Left colon (tissue), 2 donors: ENCODE measurements at regions not wholly inside any gene's neighbourhood (a gene's known extent, or its start where the extent isn't known, plus 50 kb on each side); places are given as distances from the start of the nearest gene placed in this dataset.
"Not testable (repeated sequence)": the region's sequence is repeated elsewhere in the genome, so short reads cannot be mapped to it uniquely, and the experiment has no call there.

Experiments used
- ATAC-seq: fragments of 200-7000 bp; cut with Tn5 transposase; one replicate; pipeline ENCODE4 v1.9.1; 2020; ENCODE audit warnings: mild to moderate bottlenecking, moderate library complexity
- DNase-seq, 2 donors: peaks; one replicate each; pipeline ENCODE4 v3.0.0-alpha.2; 2020
- intact Hi-C, 2 donors: fragments of 100-400 bp; cut with DNase I in 1 of 2; cut with micrococcal nuclease in 1 of 2; formaldehyde crosslinking; loops; one replicate each; pipeline versions ENCODE4 v1.11.2 to v1.14.0; 2022; cut with DNase I, micrococcal nuclease
- donor health status: DM: no; HTN: no; CAD: no.
- donor health status: DM: yes; HTN: yes; CAD: no.

DNA sequence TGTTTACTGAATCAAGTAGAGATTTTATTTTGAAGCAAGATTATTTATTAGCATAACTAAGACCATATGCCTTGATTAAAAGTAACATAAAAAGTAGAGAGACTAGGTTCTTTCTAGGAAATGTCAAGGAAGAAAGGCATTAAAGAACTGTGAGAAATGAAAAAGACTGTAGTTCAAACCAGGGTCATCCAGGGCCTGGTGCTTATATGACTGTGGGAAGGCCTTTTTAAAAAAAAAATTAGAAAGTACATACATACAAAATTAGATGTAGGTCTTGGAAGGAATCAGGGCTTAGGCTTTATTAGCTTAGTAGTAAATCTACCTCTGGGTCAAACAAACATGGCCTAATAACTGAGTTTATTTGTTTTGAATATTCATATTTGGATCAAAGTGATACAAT is 173.9 kb upstream of the TBL1XR1 start:
- no peak for DNase-seq
- intact Hi-C loops: loop anchor here in 1 of 2 donors (10.0 kb wide), 2 partner anchors 54 to 1014 kb away; no protein-coding TSS in a partner anchor
- no peak for ATAC-seq

DNA sequence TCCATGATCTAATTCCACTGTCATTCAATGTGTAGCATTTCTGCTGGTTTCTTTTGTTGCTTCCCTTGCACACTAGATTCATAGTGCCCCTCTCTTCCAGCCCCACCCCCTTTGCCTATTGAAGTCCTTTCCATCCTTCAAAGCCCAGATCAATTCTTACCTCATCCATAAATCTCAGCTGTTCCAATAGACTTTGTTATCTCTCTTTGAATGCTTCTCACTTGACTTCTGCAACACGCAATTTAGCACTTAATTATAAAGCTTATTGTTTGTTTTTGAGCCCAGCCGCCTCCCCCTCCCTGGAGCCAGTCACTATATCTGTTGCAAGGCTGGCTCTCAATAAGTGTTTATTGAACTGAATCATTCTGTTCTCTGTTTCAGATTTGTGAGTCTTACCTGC is 174.6 kb upstream of the TBL1XR1 start:
- ATAC-seq: no peak

DNA sequence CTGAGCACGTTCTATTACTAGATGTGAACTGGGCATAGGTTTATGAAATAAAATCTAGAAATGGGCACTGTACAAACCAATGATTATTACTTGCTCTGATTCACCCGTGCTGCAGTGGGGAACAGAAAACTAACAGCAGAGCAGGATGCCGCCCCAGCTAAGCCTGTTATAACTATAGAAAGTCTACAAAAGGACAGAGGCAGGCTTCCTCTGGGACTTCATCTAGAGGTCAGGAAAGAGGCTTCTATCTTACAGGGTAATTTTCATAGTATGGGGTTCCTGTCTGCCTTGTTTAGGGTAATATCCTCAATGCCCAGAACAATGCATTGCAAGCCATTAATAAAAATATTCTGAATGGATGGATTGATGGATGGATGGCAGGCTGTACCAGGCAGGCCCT is 177.0 kb upstream of the TBL1XR1 start:
- ATAC-seq (no peak), DNase-seq (no peak)
- intact Hi-C loops: loop anchor here in 1 of 2 donors (10.0 kb wide), 2 partner anchors 50 to 1010 kb away; no protein-coding TSS in a partner anchor

More for the DNA sequence above, 174.6 kb upstream of the TBL1XR1 start:
- no peak for DNase-seq
- intact Hi-C loops: loop anchor here in 1 of 2 donors (10.0 kb wide), 2 partner anchors 53 to 1013 kb away; no protein-coding TSS in a partner anchor

DNA sequence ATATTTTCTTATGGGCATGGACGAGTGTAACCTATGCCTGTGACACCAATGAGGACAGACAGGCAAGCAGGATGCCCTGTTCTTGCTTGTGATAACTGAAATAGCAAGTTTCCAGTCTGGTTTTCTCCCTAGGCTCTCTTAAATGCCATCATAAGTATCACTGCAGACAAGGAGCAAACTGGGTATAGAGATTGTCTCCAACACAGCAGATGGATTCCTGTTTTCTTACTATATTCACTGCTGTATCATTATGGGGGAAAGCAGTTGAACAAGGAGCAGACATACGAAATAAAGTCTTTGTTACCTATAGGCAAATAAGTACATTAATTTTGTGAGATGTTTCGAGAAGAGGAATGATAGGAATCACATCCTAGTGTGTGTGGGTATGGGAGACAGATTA is 178.0 kb upstream of the TBL1XR1 start:
- DNase-seq: no peak
- ATAC-seq: no peak
- intact Hi-C loops: loop anchor here in 1 of 2 donors (10.0 kb wide), 2 partner anchors 49 to 1009 kb away; no protein-coding TSS in a partner anchor

DNA sequence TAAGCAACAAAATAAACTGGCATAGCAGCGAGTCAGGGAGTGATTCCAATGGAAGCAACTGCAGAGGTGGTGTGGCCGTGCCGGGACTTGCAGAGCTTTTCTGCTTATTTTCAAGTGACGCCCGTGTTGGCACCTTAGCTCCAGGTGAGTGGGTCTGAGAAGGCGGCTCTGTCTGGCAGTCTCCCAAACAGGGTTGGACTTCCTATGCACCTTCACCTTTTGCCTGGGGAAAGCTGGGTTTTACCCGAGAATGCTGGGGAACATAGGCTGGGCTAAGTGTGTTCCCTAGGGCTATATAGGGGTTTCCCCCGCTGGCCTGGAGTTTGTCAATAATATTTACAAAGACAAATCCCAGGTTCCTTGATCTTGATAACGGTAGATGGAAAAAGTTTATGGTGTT is 179.9 kb upstream of the TBL1XR1 start:
- ATAC-seq (peak; percentile 75), DNase-seq (peak in 1 of 2 donors; percentile 52)
- intact Hi-C loops: loop anchor here in 1 of 2 donors (10.0 kb wide), 2 partner anchors 48 to 1008 kb away; no protein-coding TSS in a partner anchor

DNA sequence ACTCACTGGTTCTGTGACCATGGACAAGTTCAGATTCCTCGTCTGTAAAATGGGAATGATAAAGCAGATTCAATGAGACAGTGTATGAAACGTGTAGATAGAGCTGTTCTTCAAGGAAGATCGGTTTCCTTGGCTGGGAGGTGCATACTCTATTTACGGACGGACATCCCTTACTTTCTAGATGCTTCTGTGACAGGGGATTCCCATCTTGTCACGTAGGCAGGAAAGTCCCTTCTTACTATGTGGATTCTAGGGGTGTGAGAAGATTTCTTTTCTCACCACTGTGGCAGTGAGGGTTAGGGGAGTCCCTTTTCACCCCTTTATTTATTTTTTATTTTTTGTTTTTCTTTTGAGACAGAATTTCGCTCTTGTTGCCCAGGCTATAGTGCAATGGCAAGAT is 180.9 kb upstream of the TBL1XR1 start:
- DNase-seq: no peak
- intact Hi-C loops: loop anchor here in 1 of 2 donors (10.0 kb wide), 2 partner anchors 47 to 1007 kb away; no protein-coding TSS in a partner anchor

DNA sequence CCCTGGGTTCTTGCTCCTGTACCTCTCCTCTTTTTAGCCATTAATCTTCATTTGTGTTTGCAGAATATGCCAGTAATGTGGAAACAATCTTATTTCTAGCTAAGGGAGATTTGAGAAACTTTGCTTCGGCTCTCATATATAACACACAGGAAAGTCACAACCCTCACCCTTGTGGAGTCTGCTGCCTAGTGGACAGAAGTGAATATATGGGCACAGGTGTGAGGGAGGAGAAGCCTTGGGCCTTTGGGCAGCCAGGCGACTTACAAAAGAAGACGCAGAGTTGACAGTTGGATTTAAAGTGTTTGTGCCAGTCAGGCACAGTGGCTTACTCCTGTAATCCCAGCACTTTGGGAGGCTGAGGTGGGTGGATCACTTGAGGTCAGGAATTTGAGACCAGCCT is 181.8 kb upstream of the TBL1XR1 start:
- ATAC-seq: peak; percentile 39
- intact Hi-C loops: loop anchor here in 1 of 2 donors (10.0 kb wide), 2 partner anchors 46 to 1006 kb away; no protein-coding TSS in a partner anchor
- DNase-seq: no peak

More for the DNA sequence above, 180.9 kb upstream of the TBL1XR1 start:
- no peak for ATAC-seq

DNA sequence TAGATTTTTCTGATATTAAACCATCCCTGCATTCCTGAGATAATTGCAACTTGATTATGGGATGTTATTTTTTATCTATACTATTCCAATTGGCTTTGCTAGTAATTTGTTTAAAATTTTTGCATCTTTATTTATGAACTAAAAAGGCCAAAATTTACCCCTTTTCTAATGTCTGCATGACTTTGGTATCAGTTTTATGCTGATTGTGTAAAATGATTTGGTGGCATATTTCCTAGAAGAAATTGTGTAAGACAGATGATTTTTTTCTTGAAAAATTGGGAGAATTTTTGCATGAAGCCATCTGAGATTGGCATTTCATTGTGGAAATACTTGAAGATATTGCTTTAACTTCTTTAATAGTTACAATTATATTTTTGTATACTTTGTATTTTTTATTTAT is 183.8 kb upstream of the TBL1XR1 start:
- DNase-seq: no peak
- intact Hi-C loops: no loop called here
- ATAC-seq: no peak

DNA sequence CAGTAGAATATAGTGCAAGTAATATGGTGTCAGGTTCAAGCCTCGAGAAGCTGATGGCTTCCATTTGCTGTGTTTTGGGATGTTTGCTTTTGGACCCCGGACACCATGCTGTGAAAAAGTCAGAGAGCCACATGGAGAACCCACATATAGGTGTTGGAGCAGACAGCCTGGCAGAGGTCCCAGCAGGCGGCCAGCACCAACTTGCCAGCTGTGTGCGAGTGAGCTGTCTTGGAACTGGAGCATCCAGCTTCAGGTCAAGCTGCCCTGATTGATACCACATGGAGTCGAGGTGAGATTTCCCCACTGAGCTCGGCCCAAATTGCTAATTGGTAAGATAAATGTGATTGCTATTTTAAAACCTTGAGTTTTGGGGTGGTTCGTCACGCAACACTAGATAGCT is 185.7 kb upstream of the TBL1XR1 start:
- no peak for ATAC-seq
- intact Hi-C loops: no loop called here
- no peak for DNase-seq

DNA sequence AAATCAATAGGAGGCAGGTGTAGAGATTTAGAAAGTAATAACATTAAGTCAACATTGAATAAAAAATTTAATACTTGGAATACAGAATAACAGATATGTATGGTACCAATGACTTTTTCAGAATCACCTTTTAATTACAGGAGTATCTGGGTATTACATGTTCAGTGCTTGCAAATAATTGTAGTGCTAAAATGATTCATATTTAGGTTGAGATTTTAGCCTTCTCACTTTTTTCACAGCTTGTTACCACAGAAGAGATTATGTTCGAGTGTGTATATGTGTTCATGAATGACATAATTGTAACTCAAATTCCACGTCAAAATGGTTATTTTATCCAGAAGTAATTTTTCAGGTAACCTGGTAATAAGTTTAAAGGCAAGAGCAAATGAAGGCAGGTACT is 187.9 kb upstream of the TBL1XR1 start:
- DNase-seq (no peak), ATAC-seq (no peak)
- intact Hi-C loops: no loop called here

DNA sequence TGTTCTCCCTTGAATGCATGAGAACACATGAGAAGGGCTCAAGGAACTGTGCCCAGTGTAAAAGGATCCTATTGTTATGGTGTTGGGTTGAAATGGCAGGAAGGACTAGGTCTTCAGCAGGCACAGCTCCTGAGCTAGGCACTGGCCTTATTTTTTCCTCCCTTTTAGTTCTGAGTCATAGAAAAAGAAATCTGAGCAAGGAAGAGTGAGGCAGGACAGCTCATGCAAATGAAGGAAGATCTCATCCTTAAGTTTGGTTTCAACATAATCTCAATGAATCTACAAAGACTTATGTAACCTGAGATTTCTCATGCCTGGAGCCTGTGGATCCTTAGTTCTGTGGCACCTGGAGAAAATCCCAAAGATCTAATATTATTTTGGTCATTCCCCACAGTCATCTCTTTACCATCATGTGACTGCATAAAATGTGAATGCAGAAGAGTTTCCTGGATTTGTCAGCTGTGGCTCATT is 188.6 kb upstream of the TBL1XR1 start:
- intact Hi-C loops: no loop called here
- no peak for ATAC-seq
- DNase-seq: no peak

DNA sequence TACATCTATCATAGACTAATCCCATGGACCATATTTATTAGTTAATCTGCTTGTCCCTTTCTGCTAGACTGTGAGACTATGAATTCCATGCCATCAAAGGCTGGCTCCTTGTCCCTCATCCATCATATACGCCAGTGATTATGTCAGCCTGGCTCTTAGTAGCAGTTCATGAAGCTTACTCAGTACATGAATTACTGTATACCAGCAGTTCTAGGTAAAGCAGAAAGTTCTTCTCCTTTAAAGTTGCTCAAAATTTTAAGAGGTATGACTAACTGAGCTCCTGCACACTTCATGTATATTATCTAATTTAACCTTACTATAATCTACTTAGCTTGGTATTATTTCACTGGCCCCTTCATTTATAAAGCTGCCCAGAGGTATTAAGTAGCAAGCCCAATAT is 190.9 kb upstream of the TBL1XR1 start:
- ATAC-seq: no peak
- intact Hi-C loops: no loop called here
- no peak for DNase-seq

DNA sequence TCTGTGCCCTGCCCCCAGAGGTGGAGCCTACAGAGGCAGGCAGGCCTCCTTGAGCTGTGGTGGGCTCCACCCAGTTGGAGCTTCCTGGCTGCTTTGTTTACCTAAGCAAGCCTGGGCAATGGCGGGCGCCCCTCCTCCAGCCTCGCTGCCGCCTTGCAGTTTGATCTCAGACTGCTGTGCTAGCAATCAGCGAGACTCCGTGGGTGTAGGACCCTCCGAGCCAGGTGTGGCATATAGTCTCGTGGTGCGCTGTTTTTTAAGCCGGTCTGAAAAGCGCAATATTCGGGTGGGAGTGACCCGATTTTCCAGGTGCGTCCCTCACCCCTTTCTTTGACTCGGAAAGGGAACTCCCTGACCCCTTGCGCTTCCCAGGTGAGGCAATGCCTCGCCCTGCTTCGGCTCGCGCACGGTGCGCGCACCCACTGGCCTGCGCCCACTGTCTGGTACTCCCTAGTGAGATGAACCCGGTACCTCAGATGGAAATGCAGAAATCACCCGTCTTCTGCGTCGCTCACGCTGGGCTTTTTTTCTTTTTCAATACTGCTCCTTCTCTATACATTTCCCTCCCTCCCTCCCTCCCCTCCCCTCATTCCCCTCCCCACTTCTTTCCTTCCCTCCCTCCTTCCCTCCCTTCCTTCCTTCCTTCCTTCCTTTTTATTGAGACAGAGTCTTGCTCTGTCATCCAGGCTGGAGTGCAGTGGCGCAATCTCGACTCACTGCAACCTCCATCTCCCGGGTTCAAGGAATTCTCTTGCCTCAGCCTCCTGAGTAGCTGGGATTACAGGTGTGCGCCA is 197.1 kb upstream of the TBL1XR1 start:
- intact Hi-C loops, DNase-seq: not testable (repeated sequence)
- ATAC-seq: peak; percentile 14

DNA sequence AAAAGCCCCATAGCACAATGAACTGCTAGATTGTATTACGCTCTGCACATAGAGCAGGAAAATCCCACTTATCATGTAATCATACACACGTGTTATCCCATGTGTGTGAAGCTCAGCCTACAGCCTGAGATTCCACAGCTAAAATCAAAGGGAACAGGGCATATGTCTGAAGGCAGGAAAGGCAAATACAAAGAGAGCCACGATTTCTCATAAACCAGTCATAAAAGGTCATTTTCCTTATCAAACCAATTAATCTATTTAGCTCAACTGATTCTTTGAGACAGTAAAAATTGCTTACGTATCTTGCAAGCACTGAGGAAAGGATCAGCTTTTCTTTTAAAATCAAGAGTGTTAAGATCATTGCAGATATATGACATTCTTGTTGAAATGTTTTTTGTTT is 199.5 kb upstream of the TBL1XR1 start:
- DNase-seq (no peak), ATAC-seq (peak; percentile 80)
- intact Hi-C loops: no loop called here

DNA sequence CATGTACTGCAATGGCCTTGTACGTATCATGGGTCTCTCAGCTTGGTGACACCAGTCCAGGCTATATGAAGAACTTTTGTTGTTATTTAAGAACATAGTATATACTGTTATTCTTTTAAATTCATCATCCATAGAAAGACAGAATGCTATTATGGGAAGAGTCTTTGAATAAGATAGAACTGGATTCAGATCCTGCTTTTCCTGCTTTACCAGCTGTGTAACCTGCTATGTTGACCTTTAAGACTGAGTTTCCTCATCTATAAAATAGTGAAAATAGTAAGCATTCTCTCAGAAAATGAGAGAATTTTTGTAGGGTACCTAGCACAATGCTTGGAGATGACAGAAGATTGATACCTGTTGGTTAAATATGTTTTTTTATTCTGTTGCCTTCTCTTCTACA is 204.1 kb upstream of the TBL1XR1 start:
- ATAC-seq (no peak), DNase-seq (no peak)
- intact Hi-C loops: no loop called here

DNA sequence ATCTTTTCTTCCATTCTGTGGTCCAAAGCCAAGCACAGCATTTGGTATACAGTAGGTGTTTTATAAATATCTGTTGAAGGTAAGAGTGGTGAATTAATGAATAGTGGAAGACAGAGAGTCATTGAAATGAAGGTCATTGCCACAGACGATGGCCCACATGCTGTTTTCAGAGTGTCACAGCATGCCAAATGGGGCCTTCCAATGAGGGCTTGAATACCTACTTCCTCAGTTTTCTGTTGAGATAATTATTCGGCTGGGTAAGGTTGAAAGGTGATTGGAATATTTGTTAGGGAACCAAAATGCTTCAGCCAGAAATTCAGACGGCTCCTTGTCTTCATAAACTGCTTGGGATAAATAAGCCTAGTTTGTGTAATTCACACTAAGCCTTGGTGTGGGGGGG is 205.3 kb upstream of the TBL1XR1 start:
- intact Hi-C loops: no loop called here
- no peak for DNase-seq
- ATAC-seq: no peak

DNA sequence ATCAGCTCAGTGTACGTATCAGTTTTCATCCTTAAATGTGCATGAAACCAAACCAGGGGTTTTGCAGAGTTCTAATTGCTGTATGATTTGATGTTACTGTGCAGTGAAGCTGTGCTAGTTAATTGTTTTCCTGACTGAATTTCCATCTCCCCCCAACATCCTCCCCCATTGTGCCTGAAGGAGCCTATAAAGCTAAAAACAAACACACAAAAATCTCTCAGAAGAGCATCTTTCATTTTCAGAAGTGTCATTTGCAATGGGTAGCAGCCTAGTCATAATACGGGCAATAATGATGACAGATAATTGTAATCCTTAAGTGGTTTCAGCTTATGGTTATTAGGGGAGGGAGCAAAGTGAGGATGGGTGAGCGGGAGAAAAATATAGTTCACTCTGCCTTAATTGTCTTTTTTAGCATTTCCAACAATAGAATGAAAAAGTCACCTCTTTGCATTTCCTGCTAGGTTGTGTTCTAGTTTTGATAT is 207.9 kb upstream of the TBL1XR1 start:
- intact Hi-C loops: no loop called here
- no peak for ATAC-seq
- no peak for DNase-seq

DNA sequence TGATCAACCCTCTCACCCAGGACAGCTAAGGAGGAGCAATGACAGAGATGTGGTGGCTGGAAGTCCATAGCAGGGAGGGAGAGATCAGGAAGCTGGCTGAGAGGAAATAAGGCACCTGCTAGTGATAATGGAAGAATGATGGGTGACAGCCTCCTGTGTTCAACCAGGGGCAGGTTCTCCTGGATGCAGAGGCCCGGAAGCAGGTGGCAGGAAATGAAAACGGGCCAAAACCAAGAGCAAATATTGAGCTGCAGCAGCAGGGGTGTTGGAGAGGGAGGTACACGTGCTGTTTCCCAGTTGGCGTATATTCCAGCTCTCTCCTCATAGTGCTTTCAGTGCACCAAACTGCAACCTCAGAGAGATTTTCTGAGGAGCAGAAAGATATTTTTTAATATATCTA is 213.4 kb upstream of the TBL1XR1 start:
- ATAC-seq (peak; percentile 94), DNase-seq (peak; percentile 23 to 55)
- intact Hi-C loops: no loop called here

DNA sequence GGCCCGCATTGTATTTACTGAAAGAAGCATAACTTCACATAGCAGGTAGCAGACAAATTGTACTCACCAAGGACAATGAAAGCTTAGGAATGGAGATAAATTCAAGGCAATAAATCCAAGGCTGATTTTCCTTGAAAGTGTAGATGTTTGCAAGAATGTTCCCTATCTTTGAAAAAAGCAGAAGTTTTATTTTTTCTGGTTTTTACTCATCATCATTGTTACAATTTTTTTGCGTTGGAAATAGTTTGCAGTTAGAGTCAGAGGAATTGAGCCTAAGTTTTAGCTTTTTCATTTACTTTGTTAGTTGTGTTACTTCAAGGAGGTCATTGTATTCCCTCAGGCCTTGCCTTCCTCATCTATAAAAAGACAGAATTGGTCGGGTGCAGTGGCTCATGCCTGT is 213.9 kb upstream of the TBL1XR1 start:
- peak; percentile 15 for ATAC-seq
- intact Hi-C loops: no loop called here
- no peak for DNase-seq

DNA sequence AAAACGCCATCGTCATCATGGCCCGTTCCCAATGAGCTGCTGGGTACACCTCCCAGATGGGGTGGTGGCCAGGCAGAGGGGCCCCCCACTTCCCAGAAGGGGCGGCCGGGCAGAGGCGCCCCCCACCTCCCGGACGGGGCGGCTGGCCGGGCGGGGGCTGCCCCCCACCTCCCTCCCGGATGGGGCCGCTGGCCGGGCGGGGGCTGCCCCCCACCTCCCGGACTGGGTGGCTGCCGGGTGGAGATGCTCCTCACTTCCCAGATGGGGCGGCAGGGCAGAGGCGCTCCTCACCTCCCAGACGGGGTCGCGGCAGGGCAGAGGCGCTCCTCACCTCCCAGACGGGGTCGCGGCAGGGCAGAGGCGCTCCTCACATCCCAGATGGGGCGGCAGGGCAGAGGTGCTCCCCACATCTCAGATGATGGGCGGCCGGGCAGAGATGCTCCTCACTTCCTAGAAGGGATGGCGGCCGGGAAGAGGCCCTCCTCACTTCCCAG is 215.4 kb upstream of the TBL1XR1 start:
- ATAC-seq, intact Hi-C loops, DNase-seq: not testable (repeated sequence)
